HG02763 (cell line): ENCODE measurements at regions not wholly inside any gene's neighbourhood (a gene's known extent, or its start where the extent isn't known, plus 50 kb on each side); places are given as distances from the start of the nearest gene placed in this dataset.
"Not testable (repeated sequence)": the region's sequence is repeated elsewhere in the genome, so short reads cannot be mapped to it uniquely, and the experiment has no call there.

Experiments
- ATAC-seq: cut with Tn5 transposase; IDR thresholded peaks from one replicate; pipeline ENCODE4 v1.9.1; 2021; ENCODE audit warnings: mild to moderate bottlenecking, moderate library complexity; ENCODE audit not compliant: unreplicated experiment

- ATAC-seq = no peak
These were observed 676.6 kb downstream of the BRINP1 start for GRCh38 chr9:118692613-118693012.

- ATAC-seq = no peak
These were observed 675.6 kb downstream of the BRINP1 start for GRCh38 chr9:118693645-118694044.

DNA sequence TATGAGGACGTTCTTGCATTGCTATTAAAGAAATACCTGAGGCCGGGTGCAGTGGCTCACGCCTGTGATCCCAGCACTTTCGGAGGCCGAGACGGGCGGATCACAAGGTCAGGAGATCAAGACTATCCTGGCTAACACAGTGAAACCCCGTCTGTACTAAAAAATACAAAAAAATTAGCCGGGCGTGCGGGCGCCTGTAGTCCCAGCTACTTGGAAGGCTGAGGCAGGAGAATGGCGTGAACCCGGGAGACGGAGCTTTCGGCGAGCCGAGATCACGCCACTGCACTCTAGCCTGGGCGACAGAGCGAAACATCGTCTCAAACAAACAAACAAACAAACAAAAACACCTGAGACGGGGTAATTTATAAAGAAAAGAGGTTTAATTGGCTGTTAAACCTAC, 674.0 kb downstream of the BRINP1 start:
- not testable (repeated sequence) for ATAC-seq

DNA sequence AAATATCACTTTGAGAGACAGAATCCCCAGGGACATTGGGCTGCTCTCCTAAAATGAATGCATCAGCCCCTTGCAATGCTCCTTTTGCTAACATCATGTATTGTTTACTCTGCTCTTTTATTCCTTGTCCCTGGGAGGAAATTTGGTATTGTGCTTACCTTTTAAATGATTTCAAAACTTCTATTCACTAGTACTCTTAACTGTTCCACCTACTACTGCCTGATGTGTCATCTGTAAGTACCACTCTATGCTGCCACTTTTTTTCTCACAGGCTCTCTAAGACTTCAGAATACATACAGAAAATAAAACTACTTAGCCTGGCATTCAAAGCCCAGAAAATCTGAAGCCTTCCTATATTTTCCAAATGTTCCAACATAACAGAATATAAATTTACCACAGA, 667.2 kb downstream of the BRINP1 start:
- no peak for ATAC-seq

DNA sequence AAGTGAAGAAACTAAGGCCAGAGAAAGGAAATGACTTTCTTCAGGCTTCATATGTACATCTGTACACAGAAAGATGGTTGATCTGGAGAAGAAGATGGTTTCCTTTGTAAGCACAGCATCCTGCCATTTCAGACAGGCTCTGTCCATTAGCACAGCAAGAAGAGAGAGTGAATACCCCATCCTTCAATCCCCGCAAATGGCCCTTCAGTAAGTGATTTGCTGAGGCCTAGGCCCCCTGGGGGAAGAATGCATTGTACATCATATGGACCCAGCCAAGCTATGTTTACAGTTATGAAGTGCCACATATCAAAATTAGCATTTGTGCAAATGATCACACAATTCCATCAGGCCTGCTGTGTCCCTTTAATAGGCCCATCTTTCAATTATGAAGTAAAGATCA, 657.4 kb downstream of the BRINP1 start:
- ATAC-seq = no peak

DNA sequence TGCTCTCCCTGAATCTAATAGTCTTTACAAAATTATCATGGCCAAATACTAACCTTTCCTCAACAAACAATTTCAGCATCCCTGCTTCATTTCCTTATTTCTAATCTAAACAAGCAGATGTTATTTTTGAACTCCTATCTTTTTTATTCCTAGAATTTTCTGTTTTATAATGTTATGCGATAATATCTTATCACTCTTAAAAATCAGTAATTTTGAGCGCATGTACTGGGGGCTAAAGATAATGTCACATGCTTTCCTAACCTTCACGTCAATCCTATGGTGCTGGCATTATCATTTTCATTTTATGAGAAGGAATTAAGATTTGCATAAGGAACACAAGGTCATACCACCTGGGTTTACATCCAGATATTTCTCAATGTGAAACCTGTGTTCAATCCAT, 648.0 kb downstream of the BRINP1 start:
- no peak for ATAC-seq

DNA sequence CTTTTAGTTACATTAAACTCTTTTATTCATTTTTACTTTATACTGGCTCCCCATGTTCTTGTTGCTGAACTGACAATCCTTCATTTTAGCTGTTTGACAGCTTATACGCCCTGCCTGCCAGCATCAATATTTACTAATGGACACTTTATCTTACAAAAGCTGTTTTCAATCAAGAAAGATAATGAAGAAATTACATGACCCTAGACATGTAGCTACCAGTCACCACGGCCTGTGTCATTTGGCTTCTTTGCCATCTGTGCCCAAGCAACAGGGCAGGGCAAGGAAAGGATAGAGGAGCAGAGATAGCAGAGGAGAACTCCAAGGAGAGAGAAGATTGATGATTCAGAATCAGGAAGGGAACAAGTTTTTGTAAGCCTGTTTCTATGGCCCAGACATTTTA, 647.3 kb downstream of the BRINP1 start:
- no peak for ATAC-seq

DNA sequence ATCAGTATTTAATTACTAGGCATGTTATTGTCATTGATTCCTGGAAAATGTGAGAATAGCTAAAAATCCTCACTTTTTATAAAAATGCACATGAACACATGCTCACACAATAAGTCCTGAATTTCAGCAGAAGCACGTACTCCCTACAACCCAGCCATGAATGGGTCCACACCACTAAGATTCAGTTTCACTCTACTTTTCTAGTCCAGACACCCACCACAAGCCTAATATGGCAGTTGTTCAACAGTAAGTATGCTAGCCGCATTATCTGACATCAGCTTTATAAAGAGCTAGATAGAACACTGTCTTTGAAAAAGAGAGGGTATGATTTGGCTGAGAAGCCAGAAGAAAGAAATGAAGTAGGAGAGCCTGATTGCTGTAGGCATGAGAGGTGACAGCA, 639.3 kb downstream of the BRINP1 start:
- no peak for ATAC-seq

- ATAC-seq = no peak
These were observed 636.2 kb downstream of the BRINP1 start for GRCh38 chr9:118732998-118733397.

DNA sequence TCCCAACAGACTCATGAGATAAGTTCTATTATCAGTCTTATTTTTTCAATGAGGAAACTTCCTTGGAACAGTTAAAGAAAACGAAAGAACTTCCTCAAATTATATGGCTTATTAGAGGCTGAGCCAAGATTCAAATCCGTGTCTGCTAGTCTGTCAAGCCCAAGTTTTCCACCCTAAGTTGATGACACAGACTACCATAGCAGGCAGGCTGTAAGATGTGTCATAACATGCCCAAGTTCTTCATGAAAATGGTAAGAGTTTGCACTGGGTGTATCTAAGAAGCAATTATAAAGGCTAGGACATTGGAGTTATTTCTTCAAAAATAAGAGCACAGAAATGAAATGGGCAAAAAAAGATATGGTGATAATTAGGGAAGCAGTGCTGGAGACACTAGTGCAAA, 634.5 kb downstream of the BRINP1 start:
- no peak for ATAC-seq

- no peak for ATAC-seq
These were observed 632.8 kb downstream of the BRINP1 start for GRCh38 chr9:118736406-118736805.

DNA sequence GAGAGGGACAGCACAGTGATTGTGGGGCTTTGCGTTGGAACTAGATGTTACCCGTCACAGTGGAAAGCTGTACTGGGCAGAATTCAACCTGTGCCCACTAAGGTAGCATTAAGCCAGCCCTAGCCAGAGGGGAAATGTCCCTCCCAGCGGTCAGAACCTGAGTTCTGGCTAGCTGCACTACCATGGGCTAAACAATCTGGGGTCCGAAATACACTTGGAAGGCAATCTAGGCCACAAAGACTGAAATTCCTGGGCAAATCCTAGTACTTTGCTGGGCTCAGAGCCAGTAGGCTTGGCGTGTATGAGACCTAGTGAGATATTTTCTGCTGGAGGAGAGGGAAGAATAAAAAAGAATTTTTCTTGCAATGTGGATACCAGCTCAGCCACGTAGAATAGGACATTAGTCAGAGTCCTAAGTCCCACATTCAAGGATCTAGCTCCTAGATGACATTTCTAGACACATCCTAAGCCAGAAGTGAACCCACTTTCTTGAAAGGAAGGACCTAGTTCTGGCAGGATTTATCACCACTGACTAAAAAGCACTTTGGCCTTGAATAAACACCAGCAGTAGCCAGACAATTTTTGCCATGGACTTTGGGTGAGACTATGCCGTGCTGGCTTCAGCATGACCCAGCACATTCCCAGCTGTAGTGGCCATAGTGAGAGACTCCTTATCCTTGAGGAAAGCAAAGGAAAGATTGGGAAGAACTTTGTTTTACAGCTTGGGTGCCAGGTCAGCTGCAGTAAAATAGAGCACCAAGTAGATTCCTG, 618.0 kb downstream of the BRINP1 start:
- ATAC-seq = no peak

DNA sequence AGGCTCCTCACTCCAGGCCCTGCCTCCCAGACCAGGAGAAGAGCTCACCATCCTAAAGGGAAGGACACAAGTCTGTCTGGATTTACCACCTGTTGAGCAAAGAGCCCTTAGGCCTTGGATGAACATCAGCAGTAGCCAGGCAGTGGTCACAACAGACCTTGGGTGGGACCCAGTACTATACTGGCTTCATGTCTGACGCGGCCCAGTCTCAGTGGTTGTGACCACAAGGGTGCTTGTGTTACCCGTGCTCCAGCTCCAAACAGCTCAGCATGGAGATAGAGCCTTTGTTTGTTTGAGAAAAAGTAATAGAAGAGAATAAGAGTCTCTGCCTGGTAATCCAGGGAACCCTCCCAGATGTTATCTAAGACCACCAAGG, 617.4 kb downstream of the BRINP1 start:
- no peak for ATAC-seq

DNA sequence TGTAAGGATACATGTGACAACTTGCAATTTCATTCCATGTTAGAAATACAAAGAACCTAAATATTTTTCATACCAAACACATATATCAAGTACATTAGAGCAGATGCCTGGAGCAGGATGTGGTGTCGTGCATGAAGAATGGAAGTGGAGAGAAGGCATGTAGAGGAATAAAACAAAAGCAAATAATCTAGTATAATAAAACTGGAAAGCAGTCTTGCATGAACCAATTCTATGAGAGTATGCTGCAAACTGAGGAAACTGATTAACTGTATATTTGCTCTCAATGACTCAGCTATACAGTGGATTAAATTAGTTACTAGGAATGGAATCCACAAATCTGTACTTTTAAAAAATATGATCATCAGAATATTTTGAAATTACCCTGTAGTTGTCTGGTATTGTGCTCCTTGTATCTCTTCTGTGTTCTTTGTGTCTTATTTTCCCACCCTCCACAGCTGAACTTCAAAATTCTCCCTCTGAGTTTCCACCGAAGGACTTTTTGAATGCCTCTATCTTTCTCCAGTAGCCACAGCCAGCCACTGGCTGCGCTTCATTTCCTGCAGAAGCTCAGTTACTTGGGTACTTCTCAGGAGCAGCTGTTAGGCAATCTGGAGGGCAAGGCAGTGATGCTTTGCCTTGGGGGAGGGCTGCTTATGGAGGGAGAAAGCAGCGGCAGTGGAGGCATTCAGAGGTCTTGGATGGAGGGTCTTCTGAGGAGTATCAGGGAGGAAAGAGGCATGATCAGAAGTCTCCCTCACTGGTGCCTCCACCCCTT, 608.0 kb downstream of the BRINP1 start:
- no peak for ATAC-seq

DNA sequence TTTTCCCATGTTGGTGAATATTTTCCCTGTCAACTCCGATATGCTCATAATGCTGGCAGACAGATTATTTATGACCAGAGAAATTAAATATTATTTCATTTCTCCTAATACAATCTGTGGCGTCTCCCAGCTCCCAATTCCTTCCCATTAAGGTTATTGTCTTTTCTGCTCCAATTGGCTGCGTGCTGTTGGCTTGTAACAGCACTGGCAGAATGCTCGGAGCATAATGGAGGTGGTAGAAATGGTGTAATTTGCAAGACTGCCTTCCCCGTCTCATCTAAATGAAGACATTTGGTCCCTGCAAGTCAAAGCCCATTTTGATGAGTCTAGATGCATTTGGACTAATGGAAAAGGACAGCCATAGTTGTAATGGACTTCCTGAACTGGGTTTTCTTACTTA, 601.7 kb downstream of the BRINP1 start:
- no peak for ATAC-seq

DNA sequence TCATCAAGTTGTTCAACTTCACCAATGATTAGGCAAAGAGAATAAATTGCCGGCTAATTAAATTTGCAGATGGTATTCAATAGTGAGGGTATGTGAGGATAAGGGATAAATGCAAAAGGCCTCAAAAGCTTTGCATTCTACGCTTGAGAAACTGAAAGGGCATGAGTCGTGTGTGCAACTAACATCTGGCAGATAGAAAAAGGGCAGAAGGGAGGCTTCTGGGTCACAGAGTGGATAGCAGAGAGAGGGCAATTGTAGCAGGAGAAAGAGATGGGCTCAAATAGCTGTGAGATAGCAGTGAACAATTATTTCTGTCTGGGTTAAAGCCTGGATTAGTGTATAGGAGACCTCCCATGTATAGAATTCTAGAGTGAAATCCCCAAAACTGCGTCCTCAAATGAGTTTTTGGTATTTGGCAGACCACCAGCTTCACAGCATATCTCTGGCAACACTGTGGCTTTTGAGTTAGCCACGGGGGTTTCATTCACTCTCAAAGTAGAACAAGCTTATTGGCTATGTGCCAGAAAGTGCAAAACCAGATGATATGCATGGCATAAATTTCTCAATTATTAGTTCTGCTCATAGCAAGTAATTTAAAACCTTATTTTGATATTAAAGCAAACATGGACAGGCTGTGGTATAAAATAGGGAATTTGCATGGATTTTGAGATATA, 586.3 kb downstream of the BRINP1 start:
- ATAC-seq = no peak

DNA sequence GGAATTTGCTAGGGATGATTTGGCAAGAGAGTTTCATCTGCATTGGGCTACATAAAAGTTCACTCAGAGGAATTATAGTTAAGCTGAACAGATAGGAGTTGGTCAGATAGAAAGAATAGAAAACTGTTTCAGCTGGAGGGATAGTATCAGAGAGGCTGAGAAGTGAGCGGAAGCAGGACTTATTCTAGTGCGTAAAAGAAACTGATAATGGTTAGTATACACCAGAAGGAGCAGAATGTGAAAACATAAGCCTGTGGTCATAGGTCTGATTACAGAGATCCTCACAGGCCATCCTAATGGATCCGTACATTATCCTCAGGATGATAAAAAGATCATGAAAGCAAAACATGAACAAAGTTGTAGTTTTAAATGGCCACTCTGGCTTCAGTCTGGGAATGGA, 585.2 kb downstream of the BRINP1 start:
- no peak for ATAC-seq

DNA sequence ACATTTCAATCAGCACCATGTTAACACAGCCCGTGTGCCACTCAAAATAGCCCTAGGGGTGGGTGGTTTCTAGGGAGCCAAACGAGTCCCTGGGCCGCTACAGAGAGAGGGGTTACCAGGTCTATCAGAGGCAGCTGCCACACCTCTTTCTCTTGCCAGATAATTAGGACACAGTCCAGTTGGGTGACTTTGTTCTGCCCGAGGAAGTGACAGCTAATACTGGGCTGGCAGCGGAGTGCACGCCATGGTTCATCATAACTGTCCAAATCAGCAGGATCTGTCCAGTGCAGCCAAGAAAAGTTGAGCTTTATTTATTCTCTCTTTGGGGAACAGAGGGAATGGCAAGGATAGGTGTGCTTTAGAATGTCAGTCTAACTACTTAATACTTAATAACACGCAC, 583.8 kb downstream of the BRINP1 start:
- no peak for ATAC-seq

GRCh38 chr9:118786877-118787276, 582.4 kb downstream of the BRINP1 start:
- no peak for ATAC-seq

DNA sequence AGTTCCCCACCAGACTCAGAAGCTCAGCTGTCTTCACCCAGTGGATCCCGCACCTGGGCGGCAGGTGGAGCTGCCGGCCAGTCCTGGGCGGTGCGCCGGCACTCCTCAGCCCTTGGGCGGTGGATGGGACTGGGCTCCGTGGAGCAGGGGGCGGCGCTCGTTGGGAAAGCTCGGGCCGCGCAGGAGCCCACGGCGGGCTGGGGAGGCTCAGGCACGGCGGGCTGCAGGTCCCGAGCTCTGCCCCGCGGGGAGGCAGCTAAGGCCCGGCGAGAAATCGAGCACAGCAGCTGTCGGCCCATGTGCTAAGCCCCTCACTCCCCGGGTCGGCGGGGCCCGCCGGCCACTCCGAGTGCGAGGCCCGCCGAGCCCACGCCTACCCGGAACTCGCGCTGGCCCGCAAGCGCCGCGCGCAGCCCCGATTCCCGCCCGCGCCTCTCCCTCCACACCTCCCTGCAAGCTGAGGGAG, 560.0 kb downstream of the BRINP1 start:
- ATAC-seq = no peak

DNA sequence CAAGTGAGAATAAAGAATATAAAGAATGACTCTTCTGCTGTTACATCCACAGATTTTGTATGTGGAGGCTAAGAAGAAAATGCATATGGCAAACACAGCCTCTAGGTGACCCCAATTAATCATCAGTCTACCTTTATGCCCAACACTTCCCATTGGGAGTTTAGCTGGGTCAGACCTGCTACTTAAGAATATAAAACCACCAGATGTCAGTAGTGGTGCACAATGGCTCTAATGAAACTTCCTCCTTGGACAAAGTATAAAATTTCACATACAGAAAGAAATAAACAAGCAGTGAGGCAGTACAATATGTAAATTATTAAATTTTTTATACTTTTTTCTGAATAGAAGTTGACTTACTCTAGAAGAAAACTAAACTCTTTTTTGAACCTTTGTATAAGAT, 539.9 kb downstream of the BRINP1 start:
- no peak for ATAC-seq

DNA sequence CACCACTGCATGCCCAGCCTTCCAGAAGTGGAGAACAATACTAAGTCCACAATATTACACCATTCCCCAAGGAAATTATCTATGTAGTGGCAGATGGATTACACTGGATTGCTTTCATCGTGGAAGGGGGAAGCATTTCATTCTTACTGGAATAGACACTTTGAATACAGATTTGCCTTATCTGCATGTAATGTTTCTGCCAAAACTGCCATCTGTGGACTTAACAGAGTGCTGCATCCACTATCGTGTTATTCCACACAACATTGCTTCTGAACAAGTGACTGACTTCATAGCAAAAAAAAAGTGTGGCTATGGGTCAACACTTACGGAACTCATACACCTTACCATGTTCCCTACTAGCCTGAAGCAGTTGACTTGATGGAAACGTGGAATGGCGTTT, 536.9 kb downstream of the BRINP1 start:
- no peak for ATAC-seq
